ENCODE measurements at regions not wholly inside any gene's neighbourhood (a gene's known extent, or its start where the extent isn't known, plus 50 kb on each side); places are given as distances from the start of the nearest gene placed in this dataset.

DNA sequence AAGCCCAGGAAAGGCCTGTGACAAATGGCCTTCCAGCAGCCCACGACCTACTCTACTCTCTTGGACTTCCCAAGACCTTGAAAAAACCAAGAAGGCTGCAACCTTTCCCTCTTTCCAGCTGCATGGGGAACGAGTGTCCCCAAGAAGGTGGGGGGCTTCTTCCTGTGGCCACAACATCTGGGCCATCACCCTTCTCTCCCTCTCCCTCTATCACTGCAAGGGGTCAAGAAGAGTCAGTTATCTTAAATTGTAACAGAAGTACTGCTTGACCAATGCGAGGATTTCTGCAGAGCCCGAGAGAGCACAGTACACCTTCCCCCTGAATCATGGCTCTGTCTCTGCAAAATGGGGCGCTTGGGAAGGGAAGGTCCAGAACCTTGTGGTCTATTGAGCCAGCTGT is 63.7 kb upstream of the ACAN start:
- TF ChIP-seq, protein P1, sequence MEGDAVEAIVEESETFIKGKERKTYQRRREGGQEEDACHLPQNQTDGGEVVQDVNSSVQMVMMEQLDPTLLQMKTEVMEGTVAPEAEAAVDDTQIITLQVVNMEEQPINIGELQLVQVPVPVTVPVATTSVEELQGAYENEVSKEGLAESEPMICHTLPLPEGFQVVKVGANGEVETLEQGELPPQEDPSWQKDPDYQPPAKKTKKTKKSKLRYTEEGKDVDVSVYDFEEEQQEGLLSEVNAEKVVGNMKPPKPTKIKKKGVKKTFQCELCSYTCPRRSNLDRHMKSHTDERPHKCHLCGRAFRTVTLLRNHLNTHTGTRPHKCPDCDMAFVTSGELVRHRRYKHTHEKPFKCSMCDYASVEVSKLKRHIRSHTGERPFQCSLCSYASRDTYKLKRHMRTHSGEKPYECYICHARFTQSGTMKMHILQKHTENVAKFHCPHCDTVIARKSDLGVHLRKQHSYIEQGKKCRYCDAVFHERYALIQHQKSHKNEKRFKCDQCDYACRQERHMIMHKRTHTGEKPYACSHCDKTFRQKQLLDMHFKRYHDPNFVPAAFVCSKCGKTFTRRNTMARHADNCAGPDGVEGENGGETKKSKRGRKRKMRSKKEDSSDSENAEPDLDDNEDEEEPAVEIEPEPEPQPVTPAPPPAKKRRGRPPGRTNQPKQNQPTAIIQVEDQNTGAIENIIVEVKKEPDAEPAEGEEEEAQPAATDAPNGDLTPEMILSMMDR (conservative IDR thresholded peaks at IDR 0.05; ENCODE audit: low read depth in 2 of 2): no peak
- TF ChIP-seq ZNF114 (CRISPR knock-in tag; IDR thresholded peaks at IDR 0.05): no peak

Measured in GM23338 (cell line).